ENCODE measurements at regions not wholly inside any gene's neighbourhood (a gene's known extent, or its start where the extent isn't known, plus 50 kb on each side); places are given as distances from the start of the nearest gene placed in this dataset.

GRCh38 chr16:13594823-13595222 lies 325.1 kb upstream of the ERCC4 start:
- H3K27ac ChIP-seq (ENCODE audit: control insufficient read depth, insufficient read depth): no peak overlapping the region
- RAD21 ChIA-PET (ENCODE audit: unreplicated experiment): no interaction called here

GRCh38 chr16:13606804-13607203 lies 313.1 kb upstream of the ERCC4 start:
- intact Hi-C loops (cut with micrococcal nuclease; ENCODE audit: unreplicated experiment): no loop called here

More at GRCh38 chr16:13594823-13595222, 325.1 kb upstream of the ERCC4 start:
- Histone ChIP-seq H3K36me3 (ENCODE audit: control insufficient read depth in 2 of 2, insufficient read depth in 2 of 2, low read length in 1 of 2) (no peaks in the 10 kb centered on the region), H3K4me1 (ENCODE audit: control insufficient read depth, insufficient read depth, low read length) (no peaks in the 10 kb centered on the region), H3K4me3 (no peak overlapping the region), H3K9me3 (replicated peaks; ENCODE audit: control insufficient read depth, insufficient read depth, low read length) (no peaks in the 10 kb centered on the region), H3K27me3 (replicated peaks in 1 of 2; ENCODE audit: control insufficient read depth in 2 of 2, insufficient read depth in 2 of 2, low read length in 1 of 2) (0 out of 4 replicates have a peak, but pooled peaks cover 0 to 1% of the 10 kb centered on the region in 2 experiments), H3K4me2 (ENCODE audit: control insufficient read depth, insufficient read depth) (no peak overlapping the region), H2AFZ (ENCODE audit: control insufficient read depth, low read depth, low read length) (no peak overlapping the region), H3K79me2 (ENCODE audit: control insufficient read depth, insufficient read depth, low read length) (no peaks in the 10 kb centered on the region), H4K20me1 (ENCODE audit: control insufficient read depth, insufficient read depth) (no peaks in the 10 kb centered on the region), H3K9ac (ENCODE audit: control insufficient read depth, insufficient read depth, low read length) (no peak overlapping the region)
- WGBS (ENCODE audit: insufficient coverage, insufficient replicate concordance, low lambda C conversion rate, missing lambda C conversion rate): 0% methylated on average over 2 of the region's 3 CpGs
- SMC1A ChIA-PET (ENCODE audit: uncharacterized antibody, unreplicated experiment): interaction anchor here (0.6 kb wide), 1 partner anchor 35 kb away, joined by 4 read pairs; no protein-coding TSS in a partner anchor
- ATAC-seq (no peak), DNase-seq (ENCODE audit: low read depth, low spot score) (no peak), FAIRE-seq (no peak)
- in situ Hi-C loops (cut with MboI): no loop called here
- TF ChIP-seq PAX5 (IDR thresholded peaks at IDR 0.05; ENCODE audit: borderline replicate concordance, low read depth, low read length) (no peak), GATAD2B (conservative IDR thresholded peaks at IDR 0.05; ENCODE audit: low read depth) (no peak), CBX3 (IDR thresholded peaks at IDR 0.05; ENCODE audit: borderline replicate concordance, low read depth) (no peak), ZZZ3 (IDR thresholded peaks at IDR 0.05; ENCODE audit: control insufficient read depth, insufficient read length, low read depth) (no peak)
- CTCF ChIA-PET: no interaction called here
- intact Hi-C loops (cut with micrococcal nuclease; ENCODE audit: unreplicated experiment): no loop called here
- POLR2A ChIA-PET: no interaction called here
- no TSS peak for BruUV-seq (replicated peaks)

More at GRCh38 chr16:13606804-13607203, 313.1 kb upstream of the ERCC4 start:
- Histone ChIP-seq H3K27me3 (replicated peaks in 1 of 2; ENCODE audit: control insufficient read depth in 2 of 2, insufficient read depth in 2 of 2, low read length in 1 of 2) (no peaks in the 10 kb centered on the region), H3K9me3 (replicated peaks; ENCODE audit: control insufficient read depth, insufficient read depth, low read length) (no peaks in the 10 kb centered on the region; the same call in 2 of the 3 replicates), H4K20me1 (ENCODE audit: control insufficient read depth, insufficient read depth) (no peaks in the 10 kb centered on the region), H3K9ac (ENCODE audit: control insufficient read depth, insufficient read depth, low read length) (no peak overlapping the region), H2AFZ (ENCODE audit: control insufficient read depth, low read depth, low read length) (no peak overlapping the region), H3K36me3 (ENCODE audit: control insufficient read depth in 2 of 2, insufficient read depth in 2 of 2, low read length in 1 of 2) (no peaks in the 10 kb centered on the region), H3K79me2 (ENCODE audit: control insufficient read depth, insufficient read depth, low read length) (no peaks in the 10 kb centered on the region), H3K27ac (ENCODE audit: control insufficient read depth, insufficient read depth) (no peak overlapping the region), H3K4me3 (no peak overlapping the region), H3K4me2 (ENCODE audit: control insufficient read depth, insufficient read depth) (no peak overlapping the region), H3K4me1 (ENCODE audit: control insufficient read depth, insufficient read depth, low read length) (no peaks in the 10 kb centered on the region)
- ChIA-PET SMC1A (ENCODE audit: uncharacterized antibody, unreplicated experiment) (no interaction called here), CTCF (no interaction called here), POLR2A (no interaction called here), RAD21 (ENCODE audit: unreplicated experiment) (no interaction called here)
- BruUV-seq (replicated peaks): no TSS peak
- FAIRE-seq (no peak), ATAC-seq (no peak), DNase-seq (ENCODE audit: low read depth, low spot score) (no peak)
- WGBS (ENCODE audit: insufficient coverage, insufficient replicate concordance, low lambda C conversion rate, missing lambda C conversion rate): 85% methylated on average over 25 of the region's 25 CpGs
- in situ Hi-C loops (cut with MboI): no loop called here
- TF ChIP-seq TCF12 (IDR thresholded peaks at IDR 0.05; ENCODE audit: low read depth, low read length) (no peak), ZNF24 (IDR thresholded peaks at IDR 0.05) (no peak), PKNOX1 (IDR thresholded peaks at IDR 0.05) (no peak), SIX5 (IDR thresholded peaks at IDR 0.05; ENCODE audit: low read depth, low read length, severe bottlenecking) (no peak), KDM1A (IDR thresholded peaks at IDR 0.05; ENCODE audit: borderline replicate concordance) (no peak), CEBPB (IDR thresholded peaks at IDR 0.05; ENCODE audit: borderline replicate concordance in 1 of 2, low read depth in 2 of 2, low read length in 2 of 2) (no peak), ZBTB11 (CRISPR knock-in tag; IDR thresholded peaks at IDR 0.05) (no peak), RBBP5 (conservative IDR thresholded peaks at IDR 0.05) (no peak), GABPA (IDR thresholded peaks at IDR 0.05; ENCODE audit: low read depth) (no peak), ZNF207 (IDR thresholded peaks at IDR 0.05; ENCODE audit: borderline replicate concordance) (no peak), ASH2L (IDR thresholded peaks at IDR 0.05; ENCODE audit: borderline replicate concordance, low read depth) (no peak), MTA2 (IDR thresholded peaks at IDR 0.05; ENCODE audit: low read depth) (no peak), SMAD5 (IDR thresholded peaks at IDR 0.05; ENCODE audit: low read depth) (no peak)
